Osteoblast (primary cell): ENCODE measurements at regions not wholly inside any gene's neighbourhood (a gene's known extent, or its start where the extent isn't known, plus 50 kb on each side); places are given as distances from the start of the nearest gene placed in this dataset.
"Not testable (repeated sequence)": the region's sequence is repeated elsewhere in the genome, so short reads cannot be mapped to it uniquely, and the experiment has no call there.

Source experiments
- DNase-seq: peaks from one replicate; pipeline ENCODE4 v3.0.0; 2011; ENCODE audit warnings: low spot score, mixed read lengths; ENCODE audit not compliant: insufficient read length; ENCODE audit errors: missing footprints
- H2AFZ ChIP-seq: 2 replicates; pipeline ENCODE4 v1.6.0; 2011; ENCODE audit warnings: mild to moderate bottlenecking, low read length
- H3K27ac ChIP-seq: 2 replicates; pipeline ENCODE4 v1.5.1; 2011; ENCODE audit warnings: mild to moderate bottlenecking, low read depth, low read length, moderate library complexity
- H3K27me3 ChIP-seq: 2 replicates; pipeline ENCODE4 v1.6.0; 2012; ENCODE audit warnings: mild to moderate bottlenecking, control low read depth, inconsistent platforms, low read length, moderate library complexity; ENCODE audit not compliant: insufficient read depth
- H3K36me3 ChIP-seq: 2 replicates; pipeline ENCODE4 v1.5.1; 2011; ENCODE audit warnings: mild to moderate bottlenecking, low read length, control low read depth, moderate library complexity; ENCODE audit not compliant: insufficient read depth
- H3K4me1 ChIP-seq: 2 replicates; pipeline ENCODE4 v1.5.1; 2011; ENCODE audit warnings: mild to moderate bottlenecking, low read length, control low read depth, moderate library complexity; ENCODE audit not compliant: insufficient read depth
- H3K4me2 ChIP-seq: 2 replicates; pipeline ENCODE4 v1.6.0; 2011; ENCODE audit warnings: mild to moderate bottlenecking, low read length; ENCODE audit not compliant: insufficient read depth
- H3K4me3 ChIP-seq: fragments of 200-600 bp; sonication (generic); 3 replicates; pipeline ENCODE4 v1.5.1; 2012; ENCODE audit warnings: mild to moderate bottlenecking, low read length, inconsistent platforms; ENCODE audit not compliant: insufficient read depth
- H3K79me2 ChIP-seq: 2 replicates; pipeline ENCODE4 v1.6.0; 2012; ENCODE audit warnings: mild to moderate bottlenecking, low read length, control low read depth, inconsistent platforms; ENCODE audit not compliant: insufficient read depth
- H3K9me3 ChIP-seq: 2 replicates; pipeline ENCODE4 v1.5.1; 2011; ENCODE audit warnings: low read depth, low read length, control low read depth
- H4K20me1 ChIP-seq: 2 replicates; pipeline ENCODE4 v1.6.0; 2012; ENCODE audit warnings: mild to moderate bottlenecking, low read length, control low read depth; ENCODE audit not compliant: insufficient read depth
- CTCF ChIP-seq: IDR thresholded peaks from 2 replicates; pipeline ENCODE4 v1.5.1; 2011; ENCODE audit warnings: mild to moderate bottlenecking, low read depth, low read length, moderate library complexity; ENCODE audit errors: extremely low read depth

DNA sequence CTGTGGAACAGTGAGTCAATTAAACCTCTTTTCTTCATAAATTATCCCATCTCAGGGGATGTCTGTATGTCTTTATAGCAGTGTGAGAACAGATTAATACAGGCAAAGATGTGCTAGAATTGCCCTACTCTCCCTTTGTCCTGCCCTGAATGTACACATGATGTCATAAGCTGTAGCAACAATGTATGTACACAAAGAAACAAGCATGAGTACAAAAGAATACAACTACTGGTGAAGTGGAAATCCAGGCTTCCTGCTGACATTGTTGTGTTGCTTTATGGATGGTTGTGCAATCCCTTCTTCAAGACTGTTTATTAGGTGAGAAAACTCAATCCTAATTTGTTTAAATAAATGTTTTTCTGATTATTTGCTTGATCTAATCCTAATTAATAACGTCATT is 446.6 kb downstream of the DSC3 start:
- peaks cover 4% of the 10 kb centered on the region for H3K9me3 ChIP-seq

GRCh38 chr18:30594911-30595310 is 447.6 kb downstream of the DSC3 start:
- H2AFZ ChIP-seq, H3K9me3 ChIP-seq, H3K27me3 ChIP-seq, H4K20me1 ChIP-seq, H3K4me1 ChIP-seq, H3K4me3 ChIP-seq, DNase-seq, H3K27ac ChIP-seq, H3K4me2 ChIP-seq, H3K79me2 ChIP-seq, H3K36me3 ChIP-seq: not testable (repeated sequence)

More for the DNA sequence above, 446.6 kb downstream of the DSC3 start:
- H3K36me3 ChIP-seq: no peaks in the 10 kb centered on the region
- TF ChIP-seq CTCF: no peak
- H3K79me2 ChIP-seq: no peaks in the 10 kb centered on the region
- no peak overlapping the region for H2AFZ ChIP-seq
- H3K4me3 ChIP-seq: no peak overlapping the region
- no peaks in the 10 kb centered on the region for H3K4me1 ChIP-seq
- DNase-seq: no peak
- no peaks in the 10 kb centered on the region for H3K27me3 ChIP-seq
- no peaks in the 10 kb centered on the region for H4K20me1 ChIP-seq
- no peak overlapping the region for H3K27ac ChIP-seq
- H3K4me2 ChIP-seq: no peak overlapping the region

- Histone ChIP-seq H3K4me3 (no peak overlapping the region), H3K4me2 (no peak overlapping the region), H3K27me3 (no peaks in the 10 kb centered on the region), H3K27ac (no peak overlapping the region), H2AFZ (no peak overlapping the region), H3K79me2 (no peaks in the 10 kb centered on the region), H3K9me3 (peaks cover 4% of the 10 kb centered on the region), H4K20me1 (no peaks in the 10 kb centered on the region), H3K36me3 (no peaks in the 10 kb centered on the region), H3K4me1 (no peaks in the 10 kb centered on the region)
- no peak for DNase-seq
- TF ChIP-seq CTCF: no peak
Measured at GRCh38 chr18:30591462-30591861, 451.1 kb downstream of the DSC3 start.

DNA sequence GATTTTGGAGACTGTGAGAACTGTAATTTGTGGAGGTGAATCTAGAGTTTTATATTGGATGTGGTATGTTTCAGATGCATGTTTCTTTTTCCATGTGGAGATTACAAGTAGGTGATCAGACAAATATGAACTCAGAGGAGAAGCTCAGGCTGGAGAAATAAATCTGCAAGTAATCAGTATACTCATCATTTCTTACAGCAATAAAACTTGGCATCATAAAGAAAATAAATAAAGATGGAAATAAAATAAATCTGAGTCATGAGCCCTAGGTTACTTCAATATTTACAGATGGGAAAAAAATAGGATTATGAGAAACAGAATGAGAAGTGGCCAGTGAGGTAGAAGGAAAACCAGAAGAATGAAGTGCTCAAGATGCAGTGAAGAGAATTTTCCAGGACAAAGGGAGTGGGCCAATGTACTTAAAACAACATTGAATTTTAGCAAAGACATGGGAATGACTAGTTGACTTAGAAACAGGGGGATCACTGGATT is 453.8 kb downstream of the DSC3 start:
- H4K20me1 ChIP-seq: no peaks in the 10 kb centered on the region
- H3K36me3 ChIP-seq: no peaks in the 10 kb centered on the region
- no peak overlapping the region for H3K4me3 ChIP-seq
- no peaks in the 10 kb centered on the region for H3K79me2 ChIP-seq
- no peak overlapping the region for H2AFZ ChIP-seq
- no peaks in the 10 kb centered on the region for H3K4me1 ChIP-seq
- DNase-seq: no peak
- no peak overlapping the region for H3K27ac ChIP-seq
- H3K4me2 ChIP-seq: no peak overlapping the region
- no peak for TF ChIP-seq CTCF
- no peaks in the 10 kb centered on the region for H3K27me3 ChIP-seq
- H3K9me3 ChIP-seq: no peaks in the 10 kb centered on the region

- Histone ChIP-seq H3K27ac (no peak overlapping the region), H3K27me3 (no peaks in the 10 kb centered on the region), H3K4me2 (no peak overlapping the region), H3K36me3 (no peaks in the 10 kb centered on the region), H3K4me1 (no peaks in the 10 kb centered on the region), H4K20me1 (no peaks in the 10 kb centered on the region), H3K4me3 (no peak overlapping the region), H2AFZ (no peak overlapping the region), H3K79me2 (no peaks in the 10 kb centered on the region), H3K9me3 (no peaks in the 10 kb centered on the region)
- no peak for TF ChIP-seq CTCF
- no peak for DNase-seq
Measured at GRCh38 chr18:30583768-30584167, 458.8 kb downstream of the DSC3 start.
